ENCODE measurements at regions not wholly inside any gene's neighbourhood (a gene's known extent, or its start where the extent isn't known, plus 50 kb on each side); places are given as distances from the start of the nearest gene placed in this dataset.
"Not testable (repeated sequence)": the region's sequence is repeated elsewhere in the genome, so short reads cannot be mapped to it uniquely, and the experiment has no call there.

- no peak for DNase-seq
Measured at GRCh38 chr4:156390599-156391324, 437.1 kb upstream of the CTSO start.

DNA sequence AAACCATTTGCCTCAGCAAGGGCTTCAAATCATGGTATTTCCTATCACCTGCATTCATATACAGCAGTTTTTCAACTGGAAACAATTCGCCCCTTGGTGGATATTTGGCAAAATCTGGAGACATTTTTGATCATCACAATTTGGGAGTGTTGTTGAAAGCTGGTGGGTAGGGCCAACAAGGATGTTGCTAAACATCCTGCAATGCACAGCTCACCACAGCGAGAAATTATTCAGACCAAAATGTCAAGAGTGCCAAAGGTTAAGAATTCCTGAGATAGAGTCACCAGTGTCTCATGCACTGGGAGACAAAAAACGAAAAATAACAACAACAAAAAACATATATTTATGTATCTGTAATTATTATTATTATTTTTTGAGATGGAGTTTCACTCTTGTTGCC lies 435.2 kb upstream of the CTSO start:
- DNase-seq, result no peak

DNA sequence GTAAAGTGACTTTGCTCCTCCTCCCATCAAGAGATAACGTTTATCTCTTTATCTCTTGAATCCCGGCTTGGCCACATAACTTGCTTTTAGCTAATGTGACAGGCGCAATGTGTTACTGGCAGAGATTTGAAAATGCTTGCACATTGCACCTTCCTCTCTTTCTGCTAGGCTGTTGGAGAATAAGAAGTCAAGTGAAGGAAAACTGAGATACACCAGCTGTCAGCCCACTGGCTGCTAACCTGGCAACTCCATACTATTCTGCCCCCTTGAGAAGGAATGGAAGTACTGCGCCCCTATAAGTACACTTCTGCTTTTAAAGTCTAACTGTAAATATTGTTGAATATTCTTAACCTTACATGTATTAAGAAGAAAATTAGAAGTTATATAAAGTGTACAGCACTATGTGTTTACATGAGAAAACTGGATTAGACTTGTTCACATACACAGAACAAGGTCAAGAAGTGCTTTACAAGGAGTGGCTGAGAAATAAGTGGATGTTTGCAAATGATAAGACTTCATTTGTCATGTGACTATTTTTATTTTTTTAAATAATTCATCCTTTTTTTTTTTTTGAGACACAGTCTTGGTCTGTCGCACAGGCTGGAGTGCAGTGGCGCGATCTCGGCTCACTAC lies 424.5 kb upstream of the CTSO start:
- DNase-seq, result peak; percentile 60

DNA sequence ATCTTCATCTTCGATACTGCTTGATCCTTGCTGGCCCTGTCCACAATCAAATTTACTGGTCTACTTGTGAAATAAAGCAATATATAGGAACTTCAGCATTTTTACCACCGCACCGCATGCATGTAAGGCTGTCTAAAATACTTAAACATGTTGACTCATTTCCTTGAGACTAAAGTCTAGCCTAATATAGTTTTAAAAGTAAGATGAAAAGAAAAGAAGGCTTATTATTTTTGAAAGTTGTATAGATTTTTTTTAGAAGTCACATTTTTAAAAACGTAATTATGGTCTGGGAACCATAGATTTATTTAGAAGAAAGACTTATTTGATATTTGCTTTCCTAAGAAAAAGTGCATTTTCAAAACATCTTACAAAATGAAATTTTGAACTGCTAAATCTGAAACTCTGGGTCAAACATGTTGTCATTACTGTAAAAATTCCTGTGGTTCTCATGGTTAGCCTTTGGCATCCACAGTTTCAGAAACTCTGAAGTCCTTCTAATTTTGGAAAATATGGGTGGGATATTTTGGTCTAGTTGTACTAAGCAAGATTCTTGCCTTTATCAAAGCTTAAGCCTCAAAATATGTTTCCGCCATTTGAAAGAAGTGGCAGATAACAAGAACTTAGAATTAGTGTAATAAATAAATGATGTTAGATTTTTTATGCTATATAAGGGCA lies 423.5 kb upstream of the CTSO start:
- DNase-seq, result no peak

GRCh38 chr4:156374894-156375293 lies 421.2 kb upstream of the CTSO start:
- no peak for DNase-seq

GRCh38 chr4:156374069-156374468 lies 420.4 kb upstream of the CTSO start:
- no peak for DNase-seq

GRCh38 chr4:156367502-156367901 lies 413.8 kb upstream of the CTSO start:
- DNase-seq, result not testable (repeated sequence)

- no peak for DNase-seq
Measured at GRCh38 chr4:156362581-156362980, 408.9 kb upstream of the CTSO start.

- peak; percentile 88 for DNase-seq
Measured at GRCh38 chr4:156347412-156348075, 393.9 kb upstream of the CTSO start.

DNA sequence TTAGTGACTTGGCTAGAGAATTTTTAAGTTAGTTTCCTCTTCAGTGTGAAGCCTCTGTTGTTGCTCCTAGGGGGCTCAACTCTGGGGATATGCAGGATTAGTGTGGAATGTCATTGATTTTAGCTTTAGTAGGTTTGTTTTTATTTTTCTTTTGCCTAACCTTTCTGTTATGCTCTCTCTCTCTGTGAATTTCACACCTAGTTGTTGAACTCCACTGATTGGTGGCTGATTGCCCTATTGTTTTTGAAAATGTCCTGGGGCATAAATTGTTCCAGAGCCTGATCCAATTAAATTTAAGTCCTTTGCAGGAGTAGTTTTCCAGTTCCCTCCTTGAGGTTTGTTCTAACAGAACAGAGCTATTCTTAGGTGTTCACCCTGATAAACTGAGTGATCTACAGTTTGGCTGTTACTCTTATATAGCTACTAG lies 393.3 kb upstream of the CTSO start:
- peak; percentile 62 for DNase-seq

GRCh38 chr4:156344397-156344796 lies 390.7 kb upstream of the CTSO start:
- no peak for DNase-seq

DNA sequence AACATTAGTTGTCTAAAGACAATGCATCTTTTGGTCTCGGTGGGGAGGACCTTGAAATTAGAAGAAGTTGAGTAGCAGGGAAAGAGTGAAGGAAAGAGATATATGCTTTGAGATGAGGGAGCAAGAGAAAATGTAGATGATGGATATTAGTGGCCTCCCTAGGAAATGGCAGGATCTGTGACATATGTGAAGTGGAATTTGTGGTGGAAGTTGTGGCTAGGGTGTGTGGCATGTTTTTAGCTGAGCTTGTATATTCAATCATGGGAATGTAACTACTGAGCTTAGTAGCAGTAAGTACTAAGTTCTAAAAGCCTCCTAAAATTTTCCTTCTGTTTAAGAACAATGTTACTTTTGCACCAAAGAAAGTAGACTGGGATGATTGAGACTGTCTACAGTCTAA lies 382.8 kb upstream of the CTSO start:
- DNase-seq, result no peak

GRCh38 chr4:156335721-156336120 lies 382.1 kb upstream of the CTSO start:
- no peak for DNase-seq

- no peak for DNase-seq
Measured at GRCh38 chr4:156330436-156331031, 376.9 kb upstream of the CTSO start.

DNA sequence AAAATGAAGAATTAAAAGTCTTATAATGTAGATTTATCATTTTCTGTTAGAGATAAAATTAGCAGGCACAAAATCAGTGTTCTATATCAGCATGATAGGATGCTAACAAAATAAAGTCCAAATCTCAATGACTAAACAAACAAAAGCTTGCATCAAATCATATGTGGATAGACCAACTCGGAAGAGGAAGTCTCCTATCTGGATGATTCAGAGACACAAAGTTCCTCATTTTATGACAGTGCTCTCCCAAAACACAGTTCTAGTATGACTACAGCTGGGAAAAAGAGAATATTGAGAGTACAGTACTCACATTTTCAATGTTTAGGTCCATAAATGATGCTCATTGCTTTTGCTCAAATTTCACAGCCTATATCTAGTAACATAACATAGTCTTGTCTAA lies 376.1 kb upstream of the CTSO start:
- no peak for DNase-seq

DNA sequence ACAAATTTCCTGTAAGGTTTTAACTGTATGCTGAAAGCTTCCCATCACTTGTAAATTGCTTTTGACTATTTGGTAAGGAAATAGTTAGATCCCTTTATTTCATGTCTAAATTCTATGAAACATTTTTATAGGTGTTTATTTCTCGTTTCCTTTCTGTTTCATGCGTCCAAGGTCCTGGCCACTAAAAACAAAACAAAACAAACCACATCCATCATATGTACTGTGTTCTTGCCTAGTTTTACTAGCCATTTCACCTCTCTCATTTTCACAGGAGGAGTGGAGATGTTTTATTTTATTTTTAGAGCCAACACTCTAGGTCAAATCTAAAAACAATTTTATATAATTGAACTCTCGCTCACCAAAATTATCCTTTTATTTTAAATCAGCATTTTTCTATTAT lies 375.2 kb upstream of the CTSO start:
- no peak for DNase-seq

- no peak for DNase-seq
Measured at GRCh38 chr4:156326246-156326645, 372.6 kb upstream of the CTSO start.

GRCh38 chr4:156322592-156322991 lies 368.9 kb upstream of the CTSO start:
- DNase-seq, result no peak

GRCh38 chr4:156321203-156321602 lies 367.5 kb upstream of the CTSO start:
- DNase-seq, result no peak

DNA sequence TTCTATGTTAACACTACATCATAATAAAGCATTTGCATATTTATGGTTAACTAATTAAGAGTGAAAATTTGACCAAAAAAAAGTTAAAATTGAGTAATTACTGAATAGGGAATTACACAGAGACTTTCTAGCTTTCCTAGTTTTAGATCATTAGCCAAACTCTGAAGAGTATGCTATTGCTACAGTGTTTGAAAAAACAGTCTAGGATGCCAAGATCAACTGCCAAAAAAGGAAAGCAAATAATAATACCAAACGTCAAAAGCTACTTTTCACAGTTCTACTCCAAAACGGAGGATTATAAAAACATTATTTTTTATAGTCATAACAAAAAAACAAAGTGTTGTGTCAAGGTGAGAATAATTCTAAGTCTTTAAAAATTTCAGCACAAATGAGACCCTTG lies 359.8 kb upstream of the CTSO start:
- DNase-seq, result no peak

GRCh38 chr4:156312261-156312847 lies 358.7 kb upstream of the CTSO start:
- no peak for DNase-seq

DNA sequence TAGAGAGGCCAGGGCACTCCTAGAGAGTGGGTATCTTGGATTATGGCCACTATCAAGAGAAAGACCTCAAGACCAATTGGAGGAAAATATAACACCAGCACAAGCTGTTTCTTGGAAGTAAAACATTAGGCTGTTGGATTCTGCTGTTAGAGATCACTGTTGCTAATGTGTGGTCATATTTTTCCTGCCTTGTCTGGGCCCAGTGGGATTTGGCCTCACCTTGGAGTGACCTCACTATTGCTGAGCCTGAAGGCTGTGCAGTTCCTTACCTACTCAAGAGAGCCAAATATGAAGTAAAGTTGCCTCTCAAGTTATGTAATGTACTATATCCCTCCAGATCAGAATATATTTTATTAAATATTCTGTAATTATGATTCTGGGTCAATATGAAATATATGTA lies 355.4 kb upstream of the CTSO start:
- no peak for DNase-seq

DNA sequence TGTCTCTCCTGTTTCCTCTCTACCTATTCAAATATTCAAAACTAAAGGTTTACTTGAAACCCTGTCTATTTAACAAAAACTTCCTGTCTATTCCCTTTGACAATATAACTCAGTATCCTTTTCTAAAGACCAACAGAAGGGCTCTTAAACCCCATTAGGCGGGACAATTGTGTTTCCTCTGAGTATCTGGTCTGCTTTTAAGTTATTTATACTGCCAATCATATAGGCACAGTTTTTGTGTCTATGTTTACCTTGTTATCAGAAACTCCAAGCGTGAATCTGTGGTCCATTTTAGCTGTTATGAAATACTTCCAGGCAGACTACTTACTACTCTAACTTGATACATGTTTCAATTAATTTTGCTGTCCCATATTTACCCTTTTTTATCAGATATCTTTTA lies 350.0 kb upstream of the CTSO start:
- DNase-seq, result no peak

Measured in islet precursor cell (in vitro differentiated cells).